CD4-positive, alpha-beta T cell treated with Interleukin-15 for 4 hours (primary cell): ENCODE measurements at regions not wholly inside any gene's neighbourhood (a gene's known extent, or its start where the extent isn't known, plus 50 kb on each side); places are given as distances from the start of the nearest gene placed in this dataset.
"Not testable (repeated sequence)": the region's sequence is repeated elsewhere in the genome, so short reads cannot be mapped to it uniquely, and the experiment has no call there.

Experiments
- DNase-seq: peaks from one replicate; pipeline ENCODE4 v3.0.0-alpha.2; 2020; ENCODE audit warnings: low spot score

DNA sequence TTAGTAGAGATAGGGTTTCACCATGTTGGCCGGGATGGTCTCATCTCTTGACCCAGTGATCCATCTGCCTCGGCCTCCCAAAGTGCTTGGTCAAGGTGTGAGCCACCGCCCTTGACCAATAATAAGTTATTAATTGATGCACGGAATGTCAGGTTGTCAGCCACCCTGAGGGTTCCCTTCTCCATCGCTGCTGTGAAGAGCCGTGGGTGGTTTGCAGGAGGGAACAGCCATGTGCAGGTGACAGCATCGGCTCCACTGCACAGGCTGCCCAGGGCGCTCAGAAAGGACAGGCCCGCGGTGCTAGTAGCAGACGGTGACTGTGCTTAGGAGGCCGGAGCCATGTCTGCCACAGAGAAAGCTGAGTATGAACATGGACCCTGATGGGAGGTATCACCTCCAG, 814.0 kb downstream of the BRD1 start:
- DNase-seq, result no peak

DNA sequence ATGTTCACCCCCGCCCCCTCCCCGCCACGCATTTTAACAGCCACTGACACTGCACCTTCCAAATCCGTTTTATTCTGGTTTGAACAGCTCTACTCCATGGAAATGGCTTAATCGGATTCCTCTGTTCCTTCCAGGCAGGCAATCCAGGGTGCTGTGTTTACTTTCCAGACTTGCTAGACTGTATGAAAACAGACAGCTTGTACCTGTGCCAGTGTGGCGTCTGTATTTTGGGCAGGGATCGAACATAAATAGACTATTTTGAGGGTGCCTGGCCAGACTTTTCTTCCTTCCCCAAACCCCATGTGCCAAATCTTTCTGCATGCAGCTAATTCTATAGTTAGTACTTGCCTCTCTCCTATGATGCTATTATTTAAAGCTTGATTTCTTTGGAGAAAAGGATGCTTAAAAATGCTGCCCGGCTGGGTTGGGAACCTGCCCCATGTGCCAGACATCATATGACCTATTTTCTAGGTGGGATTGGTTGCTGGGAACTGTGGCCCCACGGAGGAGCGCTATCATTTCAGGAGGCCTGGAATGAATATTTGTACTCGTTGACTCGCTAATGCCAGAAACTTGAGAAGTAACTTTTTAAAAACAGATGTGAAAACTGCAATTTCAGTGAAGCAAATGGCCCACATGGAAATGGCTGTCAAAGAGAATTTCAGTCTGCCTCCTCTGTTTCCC, 814.8 kb downstream of the BRD1 start:
- DNase-seq, result no peak

DNA sequence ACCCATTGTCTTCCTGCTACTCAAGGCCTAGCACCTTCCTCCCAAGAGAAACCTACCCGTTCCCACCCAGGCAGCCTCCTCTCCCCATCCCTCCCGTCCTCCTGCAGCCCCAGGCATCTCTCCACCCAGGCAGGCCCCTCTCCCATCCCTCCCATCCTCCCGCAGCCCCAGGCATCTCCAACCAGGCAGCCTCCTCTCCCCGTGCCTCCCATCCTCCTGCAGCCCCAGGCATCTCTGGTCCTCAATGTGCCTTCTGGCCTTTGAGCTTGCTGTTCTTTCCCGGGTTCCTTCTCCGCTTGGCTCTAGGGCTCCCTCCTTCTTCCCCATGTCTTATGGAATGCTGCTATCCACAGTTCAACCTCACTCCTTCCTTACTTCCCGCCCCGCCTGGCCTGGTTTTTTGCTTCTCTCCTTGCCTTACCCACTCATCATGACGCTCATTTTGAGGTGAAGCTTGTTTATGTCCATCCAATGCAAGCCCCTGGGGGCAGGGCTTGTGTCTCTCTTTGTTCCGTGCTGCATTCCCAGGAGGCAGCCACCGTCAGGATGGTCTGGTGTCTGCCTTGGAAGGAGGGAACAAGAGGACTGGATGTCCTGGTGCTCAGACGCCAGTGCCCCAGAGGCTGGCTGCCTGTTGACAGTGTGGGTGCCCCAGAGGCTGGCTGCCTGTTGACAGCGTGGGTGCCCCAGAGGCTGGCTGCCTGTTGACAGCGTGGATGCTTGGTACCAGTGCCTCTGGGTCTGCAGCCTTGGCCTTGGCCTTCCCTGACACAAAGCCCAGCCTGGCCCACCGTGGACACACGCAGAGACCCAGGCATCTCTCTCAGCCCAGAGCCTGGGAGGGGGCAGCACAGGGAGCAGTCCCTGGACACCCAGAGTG, 815.7 kb downstream of the BRD1 start:
- no peak for DNase-seq

DNA sequence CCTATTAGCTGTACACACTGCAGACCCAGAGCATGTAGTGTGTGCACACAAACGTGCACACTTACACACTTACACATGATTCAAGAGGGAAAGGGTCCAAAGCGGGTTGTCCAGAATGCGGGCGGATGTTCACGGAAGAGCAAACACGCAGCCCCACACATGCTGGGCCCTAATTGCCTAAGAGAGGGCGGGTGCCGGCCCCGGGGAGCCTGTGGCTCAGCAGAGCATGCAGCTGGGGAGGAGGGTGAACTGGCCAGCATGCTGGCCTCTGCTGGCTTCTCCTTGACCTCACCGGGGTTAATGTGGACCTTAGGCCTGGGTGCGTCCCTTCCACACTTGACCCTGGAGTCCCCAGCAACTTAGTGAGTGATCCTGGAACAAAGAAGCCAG, 816.3 kb downstream of the BRD1 start:
- DNase-seq, result no peak

DNA sequence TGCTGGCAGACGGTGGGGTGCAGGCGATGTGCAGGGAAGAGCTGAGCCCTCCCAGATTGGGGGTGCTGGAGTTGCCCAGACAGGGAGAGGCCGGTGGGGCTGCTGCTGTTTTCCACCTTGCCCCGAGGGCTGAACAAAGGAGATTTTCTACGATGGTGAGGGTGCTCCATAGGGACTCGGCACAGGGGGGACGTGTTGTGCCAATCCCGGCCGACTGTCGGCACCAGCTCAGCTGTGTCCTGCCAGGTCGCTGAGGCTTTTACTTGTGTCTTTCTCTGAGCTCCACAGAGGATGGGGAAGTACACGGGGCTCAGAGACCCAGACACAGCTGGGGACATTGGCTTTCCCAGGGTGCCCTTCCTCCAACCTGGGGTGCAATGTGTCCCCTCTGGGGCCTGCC, 816.8 kb downstream of the BRD1 start:
- no peak for DNase-seq

DNA sequence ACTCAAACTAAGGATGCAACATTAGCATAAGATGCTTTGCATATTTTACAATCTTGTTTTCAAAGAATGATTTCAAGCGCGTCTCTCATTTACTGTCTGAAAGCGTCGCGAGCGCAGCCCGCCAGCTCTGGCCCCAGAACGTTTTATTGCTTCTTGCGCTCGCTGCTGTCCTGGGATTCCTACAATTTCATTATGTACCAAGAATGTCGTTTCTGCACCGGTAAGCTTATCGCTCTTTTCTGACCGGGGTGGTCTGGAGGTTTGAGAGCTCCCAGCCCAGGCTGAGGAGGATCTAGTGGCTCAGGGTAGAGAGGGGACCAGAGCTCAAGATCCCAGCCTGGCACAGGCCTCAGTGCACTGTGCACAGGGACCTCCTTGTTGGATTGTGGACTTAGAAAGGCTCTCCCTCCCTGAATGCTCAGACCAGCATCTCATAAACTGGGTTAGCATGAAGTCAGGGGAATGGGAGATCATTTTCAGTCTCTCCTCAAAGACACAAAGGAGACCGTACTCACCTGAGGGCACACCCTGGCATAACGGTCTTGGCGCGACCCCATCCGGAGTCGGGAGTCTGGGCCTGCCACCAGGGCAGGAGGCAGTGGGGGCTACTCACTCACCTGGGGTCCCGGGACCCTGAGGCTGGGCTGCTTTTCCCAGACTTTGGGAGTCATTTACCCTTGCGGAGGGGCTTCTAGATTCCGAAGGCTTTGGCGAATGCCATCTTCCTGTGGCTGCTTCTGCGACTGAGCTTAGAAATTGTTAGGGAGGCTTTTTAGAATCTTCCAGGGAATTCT, 817.4 kb downstream of the BRD1 start:
- no peak for DNase-seq

DNA sequence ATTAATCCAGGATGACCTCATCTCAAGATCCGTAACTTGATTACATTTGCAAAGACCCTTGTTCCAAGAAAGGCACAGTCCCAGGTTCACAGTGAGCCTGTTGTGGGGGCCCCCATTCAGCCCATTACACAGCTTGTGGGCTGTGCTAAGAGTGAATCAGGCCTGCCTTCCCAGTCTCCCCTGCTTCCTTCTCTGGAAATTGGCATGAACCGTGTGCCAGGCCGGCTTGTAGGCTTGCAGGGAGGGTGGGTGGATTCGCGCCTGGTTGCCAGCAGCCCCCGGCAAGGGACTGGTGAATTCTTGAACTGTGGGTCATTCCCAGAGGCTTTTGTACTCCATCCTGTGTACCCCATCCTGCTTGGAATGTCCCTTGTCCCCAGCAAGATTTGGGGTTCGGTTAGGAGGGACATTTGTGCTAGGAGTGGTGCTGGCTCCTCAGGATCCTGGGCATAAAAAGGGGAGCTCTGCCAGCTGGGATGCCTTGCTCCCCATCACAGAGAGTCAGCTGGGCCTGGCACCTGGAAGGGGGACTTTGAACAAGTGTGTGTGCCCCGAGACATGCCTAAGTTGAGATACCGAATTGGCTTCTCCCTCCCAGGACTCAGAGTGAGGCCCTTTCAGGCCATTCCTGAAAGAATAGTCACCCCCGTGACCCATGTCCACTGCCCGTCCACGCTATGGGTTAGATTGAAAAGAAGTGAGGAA, 818.2 kb downstream of the BRD1 start:
- no peak for DNase-seq

DNA sequence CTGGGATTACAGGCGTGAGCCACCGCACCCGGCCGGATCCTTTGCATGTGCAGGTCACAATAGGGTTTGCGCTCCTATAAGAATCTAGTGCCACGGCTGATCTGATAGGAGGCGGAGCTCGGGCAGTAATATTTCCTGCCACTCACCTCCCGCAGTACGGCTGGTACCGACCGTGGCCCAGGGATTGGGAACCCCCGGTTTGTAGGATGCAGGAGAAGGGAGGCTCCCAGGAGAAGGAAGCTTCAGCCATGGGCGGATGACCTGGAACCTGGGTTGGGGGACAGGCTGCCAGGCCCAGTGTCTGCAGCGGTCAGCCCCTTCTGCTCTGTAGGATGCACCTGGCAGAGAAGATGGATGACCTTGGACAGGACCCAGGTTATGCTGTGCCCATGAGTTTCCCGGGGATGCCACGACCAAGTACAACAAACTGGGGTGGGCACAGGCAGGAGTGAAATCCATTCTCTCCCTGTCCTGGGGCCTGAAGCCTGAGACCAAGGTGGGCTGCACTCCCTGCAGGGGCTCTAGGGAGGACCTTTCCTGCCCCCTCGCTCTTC, 818.9 kb downstream of the BRD1 start:
- DNase-seq, result no peak

DNA sequence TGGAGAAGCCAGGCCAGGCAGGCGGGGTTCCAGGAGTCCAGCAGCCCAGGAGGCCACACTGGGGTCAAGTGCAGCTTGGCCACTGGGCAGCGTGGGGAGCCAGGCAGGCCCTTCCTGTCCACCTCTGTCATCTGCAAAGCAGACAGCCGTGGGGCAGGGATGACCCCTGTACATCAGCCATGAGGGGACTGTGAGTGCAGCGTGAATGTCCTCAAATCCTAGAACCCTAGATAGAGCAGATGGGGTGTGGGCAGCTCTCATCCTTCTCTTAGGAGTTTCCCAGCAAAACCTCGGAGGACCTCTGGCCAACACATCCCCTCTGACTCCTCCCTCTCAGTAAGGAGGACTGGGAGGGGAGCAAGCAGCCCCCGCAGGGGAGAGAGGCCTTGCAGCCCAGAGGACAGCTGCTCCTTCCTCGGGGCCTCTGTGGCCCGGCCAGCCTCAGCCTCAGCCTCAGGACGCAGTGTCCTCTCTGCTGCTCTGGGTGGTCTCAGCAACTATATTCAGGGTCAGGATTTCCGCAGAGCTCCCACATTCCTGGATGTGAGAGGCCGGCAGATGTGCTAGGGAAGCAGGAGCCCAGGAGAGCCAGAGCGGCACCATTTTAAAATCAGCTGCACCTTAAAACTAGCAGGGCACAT, 820.5 kb downstream of the BRD1 start:
- no peak for DNase-seq

DNA sequence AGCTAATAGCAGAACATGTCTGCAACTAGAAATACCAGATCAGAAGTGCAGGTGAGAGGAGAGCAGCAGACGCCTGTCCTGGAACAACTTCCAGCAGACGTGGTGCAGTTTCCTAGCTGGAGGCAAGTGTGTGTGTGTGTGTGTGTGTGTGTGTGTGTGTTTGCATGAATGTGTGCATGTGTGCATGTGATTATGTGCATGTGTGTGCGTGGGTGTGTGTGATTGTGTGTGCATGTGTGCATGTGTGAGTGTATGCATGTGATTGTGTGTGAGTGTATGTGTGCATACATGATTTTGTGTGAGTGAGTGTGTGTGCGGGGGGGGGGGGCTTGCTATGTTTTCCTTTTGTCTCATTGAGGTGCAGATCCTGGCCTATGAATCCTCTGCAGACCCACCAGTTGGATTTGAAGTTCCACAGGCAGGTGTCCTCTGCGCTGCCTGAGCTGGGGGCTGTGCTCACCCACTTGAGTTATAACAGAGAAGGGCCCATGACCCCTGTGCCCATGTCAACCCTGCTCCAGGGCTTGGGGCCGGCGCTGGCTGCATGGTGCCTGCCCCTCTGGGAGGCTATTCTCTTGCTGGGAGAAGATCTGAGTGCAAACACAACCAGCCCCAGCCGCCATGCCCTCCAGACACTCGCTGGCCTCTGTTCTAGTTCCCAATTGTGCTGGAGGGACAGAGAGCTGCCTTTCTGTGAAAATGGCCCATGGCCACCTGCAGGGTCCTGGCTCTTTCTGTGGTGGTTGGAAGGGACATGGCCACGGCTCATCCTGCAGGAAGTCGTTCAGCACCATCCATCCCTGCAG, 821.3 kb downstream of the BRD1 start:
- no peak for DNase-seq

DNA sequence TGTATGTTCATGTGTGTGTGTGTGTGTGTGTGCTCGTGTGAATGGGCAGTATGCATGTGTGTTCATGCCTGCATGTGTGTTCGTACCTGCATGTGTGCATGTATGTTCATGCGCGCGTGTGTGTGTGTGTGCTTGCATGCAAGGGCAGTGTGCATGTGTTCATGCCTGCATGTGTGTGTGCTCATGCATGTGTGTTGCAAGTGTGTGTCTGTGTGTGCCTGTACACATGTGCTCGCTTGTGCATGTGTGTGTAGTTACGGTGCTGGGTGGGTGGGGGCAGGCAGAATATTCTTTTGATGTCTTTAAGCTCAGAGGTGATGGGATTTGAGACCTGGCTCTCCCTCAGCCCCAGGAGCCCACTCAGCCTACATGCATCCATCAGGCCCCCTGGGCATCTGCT, 822.1 kb downstream of the BRD1 start:
- DNase-seq, result no peak

DNA sequence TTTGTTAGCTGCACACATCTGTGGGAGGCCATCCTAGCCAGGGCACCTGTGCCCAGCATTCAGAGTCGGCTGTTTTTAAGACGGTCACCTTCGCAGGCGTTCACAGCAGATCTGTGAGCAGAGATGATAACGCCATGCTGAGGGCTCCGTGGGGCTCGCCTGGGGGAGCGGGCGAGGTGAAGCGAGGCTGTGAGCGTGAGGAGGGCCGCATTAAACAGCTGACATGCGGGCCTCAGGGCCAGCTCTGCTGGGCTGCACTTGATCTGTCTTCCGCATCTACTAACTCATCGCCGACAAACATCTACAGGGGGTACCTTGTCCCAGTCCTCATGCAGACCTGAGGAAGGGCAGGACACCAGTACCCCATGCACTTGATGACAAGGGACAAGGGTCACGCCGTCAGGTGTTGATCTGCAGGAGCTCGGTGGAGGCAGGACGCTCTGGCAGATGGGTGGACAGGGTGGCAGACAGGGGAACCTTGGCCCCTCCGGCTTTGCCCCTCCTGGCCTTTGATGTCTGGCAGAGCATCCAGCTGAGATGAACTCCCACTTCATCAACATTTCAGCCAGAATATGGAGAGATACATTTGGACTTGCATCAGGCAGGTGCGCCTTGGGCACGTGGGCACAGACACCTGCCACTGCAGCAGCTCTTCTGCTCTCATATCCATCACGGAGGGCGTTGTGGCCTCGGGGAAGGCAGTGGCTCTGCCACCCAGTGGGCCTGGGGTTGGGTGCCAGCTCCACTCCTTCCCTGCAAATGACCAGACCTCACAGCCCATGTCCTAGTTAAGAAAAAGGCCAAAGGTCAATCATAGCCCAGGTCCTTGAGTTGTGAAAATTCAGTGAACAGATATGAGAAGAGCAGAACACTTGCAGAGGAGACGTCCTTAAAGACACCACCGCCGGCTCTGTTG, 822.9 kb downstream of the BRD1 start:
- no peak for DNase-seq

DNA sequence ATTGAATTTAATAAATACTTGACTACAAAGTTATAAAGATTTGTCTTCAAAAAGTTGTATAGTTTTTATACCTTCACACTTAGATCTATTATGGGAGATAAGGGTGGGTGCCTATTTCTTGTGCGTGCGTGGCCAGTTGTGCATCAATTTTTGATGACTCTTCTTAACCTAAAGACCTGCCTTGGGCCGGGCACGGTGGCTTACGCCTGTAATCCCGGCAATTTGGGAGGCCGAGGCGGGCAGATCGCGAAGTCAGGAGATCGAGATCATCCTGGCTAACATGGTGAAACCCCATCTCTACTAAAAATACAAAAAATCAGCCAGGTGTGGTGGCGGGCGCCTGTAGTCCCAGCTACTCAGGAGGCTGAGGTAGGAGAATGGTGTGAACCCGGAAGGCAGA, 830.1 kb downstream of the BRD1 start:
- not testable (repeated sequence) for DNase-seq

DNA sequence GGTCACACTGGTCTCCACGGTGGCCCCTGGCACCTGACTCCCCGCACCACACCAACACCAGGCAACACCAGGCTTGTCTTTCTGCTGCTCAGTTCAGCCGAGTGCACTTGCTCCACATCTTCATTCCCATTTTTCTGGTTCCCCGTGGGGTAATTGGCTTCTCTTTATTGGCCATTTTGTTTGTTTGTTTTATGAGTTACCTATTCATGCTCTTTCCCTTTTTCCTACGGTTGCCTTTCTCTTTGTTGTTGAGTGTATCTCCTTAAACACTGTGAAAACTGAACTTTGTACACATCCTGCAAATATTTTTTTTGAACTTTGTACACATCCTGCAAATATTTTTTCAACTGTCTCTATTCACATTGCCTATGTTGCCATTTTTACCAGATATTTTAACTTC, 834.0 kb downstream of the BRD1 start:
- no peak for DNase-seq

DNA sequence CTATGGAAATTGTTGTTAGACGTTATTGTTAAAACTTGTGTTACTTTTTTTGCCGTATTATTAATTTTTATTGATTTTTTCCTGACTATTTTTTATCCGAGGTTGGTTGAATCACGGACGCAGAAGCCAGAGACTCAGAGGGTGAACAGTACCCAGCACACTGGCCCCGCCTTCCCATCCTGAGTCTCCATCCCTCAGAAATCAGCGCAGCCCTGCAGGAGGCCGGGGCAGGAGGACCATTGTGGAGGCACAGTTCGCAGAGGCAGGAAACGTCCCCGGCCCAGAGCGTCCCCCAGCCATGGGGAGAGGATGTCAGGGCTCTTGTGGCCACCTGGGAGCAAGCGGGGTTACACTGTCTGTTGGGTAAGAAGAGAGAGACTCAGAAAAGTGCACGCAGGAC, 843.0 kb downstream of the BRD1 start:
- DNase-seq, result no peak

DNA sequence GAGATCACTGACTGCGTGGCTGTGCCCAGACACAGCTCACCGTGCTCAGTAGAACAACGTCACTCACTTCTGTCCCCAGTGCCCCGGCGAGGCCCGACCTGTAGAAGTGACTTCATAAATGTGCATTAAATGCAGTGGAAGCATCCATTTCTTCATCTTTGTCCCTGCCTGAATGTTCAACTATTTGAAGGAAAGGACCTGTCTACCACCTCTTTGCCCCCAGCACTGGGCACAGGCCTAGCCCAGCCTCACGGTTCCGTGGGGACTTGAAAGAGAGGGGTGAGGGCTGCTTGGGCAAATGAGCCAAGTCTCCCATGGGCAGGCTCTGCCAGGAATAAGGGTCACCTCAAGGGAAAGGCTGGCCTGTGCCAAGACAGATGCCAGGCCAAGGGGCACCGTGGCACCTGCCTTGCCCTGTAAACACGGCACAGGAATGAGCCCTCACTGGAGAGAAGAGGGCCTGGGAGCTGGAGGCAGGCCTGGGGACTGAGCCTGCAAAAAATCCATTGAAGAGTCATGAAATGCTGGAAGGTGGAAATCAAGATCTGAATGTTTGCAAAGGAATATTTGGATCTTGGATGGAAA, 845.3 kb downstream of the BRD1 start:
- DNase-seq, result no peak

DNA sequence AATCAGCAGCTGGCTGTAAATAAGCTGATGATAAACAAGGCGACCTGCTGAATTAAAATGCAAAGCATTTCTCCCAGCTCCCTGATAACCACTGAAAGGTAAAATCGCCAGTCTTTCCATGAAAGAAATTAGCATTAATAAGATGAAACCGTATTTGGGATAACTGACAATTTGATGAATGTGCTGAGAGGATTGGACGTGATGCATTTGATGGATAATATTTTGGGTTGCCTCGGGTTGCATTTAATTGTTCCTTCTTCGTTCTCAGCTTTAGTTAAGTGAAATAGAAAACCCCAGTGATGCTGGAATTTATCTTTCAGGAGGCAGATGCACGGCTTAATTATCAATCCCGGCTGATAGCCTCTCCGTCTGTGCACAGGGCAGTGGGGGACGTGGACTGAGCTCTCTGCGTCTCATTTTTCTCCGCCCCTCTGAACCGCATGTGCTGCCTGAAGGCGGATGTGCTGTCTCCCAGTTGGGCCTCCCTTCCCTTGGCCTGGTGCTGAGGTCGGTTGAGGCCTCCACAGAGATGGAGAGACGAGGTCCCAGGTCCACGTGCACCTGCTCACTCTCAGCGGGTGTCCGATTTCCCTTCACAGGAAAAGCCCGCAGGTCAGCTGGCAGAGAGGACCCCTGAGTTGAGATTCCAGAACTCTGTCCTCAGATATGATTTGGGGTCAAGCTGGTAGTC, 846.2 kb downstream of the BRD1 start:
- DNase-seq, result no peak

DNA sequence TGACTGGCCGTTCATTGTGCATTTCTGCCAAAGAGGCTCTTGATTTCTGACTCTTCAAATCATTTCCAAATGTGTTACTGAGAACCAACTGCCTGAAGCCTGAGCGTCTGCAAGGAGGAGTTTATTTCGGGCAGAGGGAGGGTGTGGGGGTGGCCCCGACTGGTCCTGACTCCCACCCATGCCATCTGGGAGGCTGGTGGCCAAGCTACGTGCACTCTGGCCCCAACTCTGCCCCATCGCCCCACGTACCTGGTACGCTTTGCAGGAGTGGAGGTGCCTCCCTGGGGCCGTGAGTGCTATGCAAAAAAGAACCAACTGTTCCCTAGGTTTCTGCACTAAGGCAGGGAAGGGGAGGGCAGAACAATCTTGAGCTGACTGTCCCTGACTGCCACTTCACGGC, 846.8 kb downstream of the BRD1 start:
- DNase-seq, result no peak
